Vagina (tissue), 2 donors: ENCODE measurements at regions not wholly inside any gene's neighbourhood (a gene's known extent, or its start where the extent isn't known, plus 50 kb on each side); places are given as distances from the start of the nearest gene placed in this dataset.

Experiments used
- POLR2A ChIP-seq, 2 donors: fragments of 450-650 bp; IDR thresholded peaks; one replicate each; pipeline ENCODE4 v1.6.1; 2017; ENCODE audit warnings: antibody characterized with exemption in 2 of 2, mild to moderate bottlenecking in 2 of 2, moderate library complexity in 2 of 2
- TF ChIP-seq, protein P1 (sequence below), 3 experiments: fragments of 450-650 bp in 2 of 3; fragments of 200-600 bp in 1 of 3; sonication (generic) in 1 of 3; IDR thresholded peaks; one replicate each; pipeline ENCODE4 v1.5.1; 2017 to 2019; ENCODE audit warnings: antibody characterized with exemption in 3 of 3, mild to moderate bottlenecking in 2 of 3, moderate library complexity in 2 of 3

DNA sequence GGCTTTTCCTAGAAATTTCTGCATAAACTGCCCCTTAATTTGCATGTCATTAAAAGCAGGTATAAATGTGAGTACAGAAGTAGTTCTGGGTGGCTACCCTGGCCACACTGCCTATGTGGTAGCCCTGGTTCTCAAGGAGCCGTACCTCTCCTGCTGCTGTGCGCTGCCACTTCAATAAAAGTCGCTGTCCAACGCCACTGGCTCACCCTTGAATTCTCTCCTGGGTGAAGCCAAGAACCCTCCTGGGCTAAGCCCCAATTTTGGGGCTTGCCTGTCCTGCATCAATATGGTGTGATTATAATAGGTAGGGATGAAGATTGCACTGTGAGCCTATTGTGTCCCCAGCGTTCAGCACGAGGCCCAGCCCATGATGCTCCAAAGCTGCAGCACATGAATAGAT lies 65.6 kb upstream of the C1orf174 start:
- TF ChIP-seq, protein P1, sequence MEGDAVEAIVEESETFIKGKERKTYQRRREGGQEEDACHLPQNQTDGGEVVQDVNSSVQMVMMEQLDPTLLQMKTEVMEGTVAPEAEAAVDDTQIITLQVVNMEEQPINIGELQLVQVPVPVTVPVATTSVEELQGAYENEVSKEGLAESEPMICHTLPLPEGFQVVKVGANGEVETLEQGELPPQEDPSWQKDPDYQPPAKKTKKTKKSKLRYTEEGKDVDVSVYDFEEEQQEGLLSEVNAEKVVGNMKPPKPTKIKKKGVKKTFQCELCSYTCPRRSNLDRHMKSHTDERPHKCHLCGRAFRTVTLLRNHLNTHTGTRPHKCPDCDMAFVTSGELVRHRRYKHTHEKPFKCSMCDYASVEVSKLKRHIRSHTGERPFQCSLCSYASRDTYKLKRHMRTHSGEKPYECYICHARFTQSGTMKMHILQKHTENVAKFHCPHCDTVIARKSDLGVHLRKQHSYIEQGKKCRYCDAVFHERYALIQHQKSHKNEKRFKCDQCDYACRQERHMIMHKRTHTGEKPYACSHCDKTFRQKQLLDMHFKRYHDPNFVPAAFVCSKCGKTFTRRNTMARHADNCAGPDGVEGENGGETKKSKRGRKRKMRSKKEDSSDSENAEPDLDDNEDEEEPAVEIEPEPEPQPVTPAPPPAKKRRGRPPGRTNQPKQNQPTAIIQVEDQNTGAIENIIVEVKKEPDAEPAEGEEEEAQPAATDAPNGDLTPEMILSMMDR (IDR thresholded peaks at IDR 0.05), result no peak
- TF ChIP-seq POLR2A (IDR thresholded peaks at IDR 0.05), result no peak
